IMR-90 (cell line): ENCODE measurements at regions not wholly inside any gene's neighbourhood (a gene's known extent, or its start where the extent isn't known, plus 50 kb on each side); places are given as distances from the start of the nearest gene placed in this dataset.

Source experiments
- ATAC-seq: fragments of 200-7000 bp; cut with Tn5 transposase; 2 replicates; pipeline ENCODE4 v1.9.1; 2020; ENCODE audit warnings: low read depth, mild to moderate bottlenecking, moderate library complexity
- BruUV-seq: library from RNA; stranded (reverse); fragments of 400-500 nt; replicated peaks from 2 replicates; lab custom pipeline; 2021; lab: Mats Ljungman, UMichigan
- CTCF ChIA-PET: fragments of 300-600 bp; formaldehyde crosslinking; extraction: SDS; loops from one replicate; lab custom pipeline; 2021; ENCODE audit warnings: antibody characterized with exemption; lab: Yijun Ruan, JAX
- POLR2A ChIA-PET: fragments of 300-600 bp; sonication (Branson Sonifier 250); formaldehyde crosslinking; loops from one replicate; lab custom pipeline; 2022; ENCODE audit warnings: antibody characterized with exemption; ENCODE audit not compliant: unreplicated experiment; lab: Charles Lee
- DNase-seq: peaks from one replicate; pipeline ENCODE4 v3.0.0; 2013
- H2AFZ ChIP-seq: replicated peaks from 2 replicates; pipeline ENCODE3; 2013; ENCODE audit warnings: low read length, mild to moderate bottlenecking; ENCODE audit not compliant: poor library complexity
- H2AK5ac ChIP-seq: 2 replicates; pipeline ENCODE4 v1.6.1; 2013; ENCODE audit warnings: low read depth, low read length, inconsistent platforms
- H2AK9ac ChIP-seq: replicated peaks from 2 replicates; pipeline ENCODE3; 2013; ENCODE audit warnings: mild to moderate bottlenecking, low read depth, low read length, moderate library complexity; ENCODE audit not compliant: poor library complexity
- H2BK120ac ChIP-seq: 2 replicates; pipeline ENCODE4 v1.6.1; 2013; ENCODE audit warnings: low read depth, low read length, inconsistent platforms
- H2BK15ac ChIP-seq: 3 replicates; pipeline ENCODE4 v1.6.1; 2013; ENCODE audit warnings: low read depth, low read length, inconsistent platforms
- H2BK20ac ChIP-seq: 2 replicates; pipeline ENCODE4 v1.6.1; 2013; ENCODE audit warnings: low read depth, mild to moderate bottlenecking, inconsistent platforms, low read length, moderate library complexity
- H2BK5ac ChIP-seq: 2 replicates; pipeline ENCODE4 v1.6.1; 2013; ENCODE audit warnings: mild to moderate bottlenecking, low read depth, low read length, inconsistent platforms; ENCODE audit not compliant: poor library complexity, severe bottlenecking
- H3K14ac ChIP-seq: replicated peaks from 2 replicates; pipeline ENCODE4 v1.6.1; 2013; ENCODE audit warnings: low read depth, low read length, inconsistent platforms
- H3K18ac ChIP-seq: 2 replicates; pipeline ENCODE4 v1.6.1; 2013; ENCODE audit warnings: low read depth, low read length, control low read depth
- H3K23ac ChIP-seq: 2 replicates; pipeline ENCODE4 v1.6.1; 2013; ENCODE audit warnings: low read depth, low read length, inconsistent platforms
- H3K27ac ChIP-seq: 2 replicates; pipeline ENCODE4 v1.5.1; 2013; ENCODE audit warnings: mild to moderate bottlenecking, control low read depth, low read length; ENCODE audit not compliant: insufficient read depth
- H3K27me3 ChIP-seq: 2 replicates; pipeline ENCODE4 v1.6.1; 2013; ENCODE audit warnings: low read length; ENCODE audit not compliant: control insufficient read depth, insufficient read depth
- H3K36me3 ChIP-seq: 2 replicates; pipeline ENCODE4 v1.6.1; 2013; ENCODE audit warnings: low read length, mixed read lengths; ENCODE audit not compliant: control insufficient read depth, insufficient read depth
- H3K4ac ChIP-seq: 2 replicates; pipeline ENCODE4 v1.6.1; 2013; ENCODE audit warnings: low read depth, low read length, inconsistent platforms
- H3K4me1 ChIP-seq: 2 replicates; pipeline ENCODE4 v1.6.1; 2013; ENCODE audit warnings: low read length, mixed read lengths; ENCODE audit not compliant: control insufficient read depth, insufficient read depth
- H3K4me2 ChIP-seq: 2 replicates; pipeline ENCODE4 v1.6.1; 2013; ENCODE audit warnings: low read depth, mild to moderate bottlenecking, control low read depth, low read length, moderate library complexity
- H3K4me3 ChIP-seq: 2 replicates; pipeline ENCODE4 v1.5.1; 2013; ENCODE audit warnings: low read depth, mild to moderate bottlenecking, control low read depth, low read length, moderate library complexity; ENCODE audit not compliant: insufficient read depth
- H3K56ac ChIP-seq: 2 replicates; pipeline ENCODE4 v1.6.1; 2013; ENCODE audit warnings: low read length, inconsistent platforms; ENCODE audit not compliant: insufficient read depth; ENCODE audit errors: extremely low read depth
- H3K79me1 ChIP-seq, 2 experiments: 2 replicates each; pipeline ENCODE4 v1.6.1; 2013; ENCODE audit warnings: low read length in 2 of 2, inconsistent platforms in 1 of 2, low read depth in 1 of 2
- H3K9ac ChIP-seq: 2 replicates; pipeline ENCODE4 v1.6.1; 2013; ENCODE audit warnings: low read depth, low read length, control low read depth
- H3K9me1 ChIP-seq: 2 replicates; pipeline ENCODE4 v1.6.1; 2013; ENCODE audit warnings: low read length, inconsistent platforms; ENCODE audit not compliant: insufficient read depth
- H3K9me3 ChIP-seq: 2 replicates; pipeline ENCODE4 v1.6.1; 2013; ENCODE audit warnings: low read length; ENCODE audit not compliant: control insufficient read depth, insufficient read depth
- H4K20me1 ChIP-seq: 2 replicates; pipeline ENCODE4 v1.6.1; 2013; ENCODE audit warnings: low read length, inconsistent platforms; ENCODE audit not compliant: insufficient read depth
- H4K5ac ChIP-seq: 2 replicates; pipeline ENCODE4 v1.6.1; 2013; ENCODE audit warnings: mild to moderate bottlenecking, low read depth, low read length, control low read depth
- H4K8ac ChIP-seq, 2 experiments: 2 replicates each; pipeline ENCODE4 v1.6.1; 2013; ENCODE audit warnings: low read depth in 2 of 2, low read length in 2 of 2, control low read depth in 1 of 2, inconsistent platforms in 1 of 2
- H4K91ac ChIP-seq: 2 replicates; pipeline ENCODE4 v1.6.1; 2013; ENCODE audit warnings: low read depth, low read length, inconsistent platforms; ENCODE audit not compliant: insufficient read depth
- ELK1 ChIP-seq: fragments of 150-350 bp; IDR thresholded peaks from 2 replicates; pipeline ENCODE4 v1.6.1; 2016; ENCODE audit warnings: low read depth, mild to moderate bottlenecking, low read length, moderate library complexity, borderline replicate concordance
- NFE2L2 ChIP-seq: fragments of 150-350 bp; IDR thresholded peaks from 2 replicates; pipeline ENCODE4 v1.6.1; 2016; ENCODE audit warnings: low read depth, mild to moderate bottlenecking, low read length
- WGBS, 2 experiments: methylation state at CpG; one replicate each; pipeline versions ENCODE4 v1.1.5 to v1.1.7; 2013; ENCODE audit warnings: missing lambda C conversion rate in 2 of 2; ENCODE audit not compliant: insufficient read length in 1 of 2; ENCODE audit errors: extremely low coverage in 2 of 2; 5-methylcytosine and 5-hydroxymethylcytosine counted together
- dilution Hi-C: fragments of 300-500 bp; cut with HindIII; formaldehyde crosslinking; loops from one replicate; pipeline ENCODE4 v1.14.3; 2018; ENCODE audit warnings: low sequenced_read_pairs; ENCODE audit not compliant: unreplicated experiment
- in situ Hi-C: fragments of 300-500 bp; cut with MboI; formaldehyde crosslinking; loops from 3 replicates; pipeline ENCODE4 v1.14.3; 2019; ENCODE audit warnings: low sequenced_read_pairs, inconsistent platforms, mixed read lengths
- intact Hi-C: fragments of 100-400 bp; cut with micrococcal nuclease; formaldehyde crosslinking; loops from 2 replicates; pipeline ENCODE4 v1.10.0; 2022

GRCh38 chr1:99565606-99566289 lies 80.2 kb upstream of the PALMD start:
- Histone ChIP-seq H2BK5ac (no peak overlapping the region), H3K56ac (no peak overlapping the region), H2AK9ac (no peak overlapping the region), H3K18ac (peak overlapping the region; percentile 25; the same call in 1 of the 2 replicates), H2BK20ac (no peak overlapping the region), H3K4me1 (peaks cover 2% of the 10 kb centered on the region; the same call in 1 of the 2 replicates), H3K4me3 (no peak overlapping the region), H2AFZ (no peak overlapping the region), H3K9me1 (no peaks in the 10 kb centered on the region), H3K4me2 (no peak overlapping the region; the same call in 1 of the 2 replicates), H2AK5ac (no peak overlapping the region), H4K20me1 (no peaks in the 10 kb centered on the region), H2BK15ac (no peak overlapping the region), H3K9ac (no peak overlapping the region), H3K4ac (no peak overlapping the region), H3K23ac (no peak overlapping the region), H3K27ac (no peak overlapping the region), H3K9me3 (peaks cover 2% of the 10 kb centered on the region; the same call in 1 of the 2 replicates), H3K27me3 (no peaks in the 10 kb centered on the region), H4K5ac (no peak overlapping the region), H3K79me1 (no peaks in the 10 kb centered on the region), H3K36me3 (no peaks in the 10 kb centered on the region), H4K8ac (no peak overlapping the region), H2BK120ac (no peak overlapping the region), H3K14ac (no peak overlapping the region), H4K91ac (no peak overlapping the region)
- TF ChIP-seq ELK1 (no peak), NFE2L2 (no peak)
- dilution Hi-C loops (no loop called here), in situ Hi-C loops (no loop called here), intact Hi-C loops (no loop called here)
- CTCF ChIA-PET = no interaction called here
- WGBS, 2 experiments = no CpG with 5 or more reads among the region's 1 CpG
- DNase-seq (peak; percentile 49), ATAC-seq (no peak)
- BruUV-seq = no TSS peak
- POLR2A ChIA-PET = no interaction called here
